Epithelial cell of esophagus (primary cell): ENCODE measurements at regions not wholly inside any gene's neighbourhood (a gene's known extent, or its start where the extent isn't known, plus 50 kb on each side); places are given as distances from the start of the nearest gene placed in this dataset.

Experiments used
- DNase-seq: peaks from one replicate; pipeline ENCODE4 v3.0.0; 2010; ENCODE audit warnings: low read depth
- H3K4me3 ChIP-seq: 2 replicates; pipeline ENCODE4 v1.5.1; 2011; ENCODE audit warnings: mild to moderate bottlenecking, low read length, control low read depth
- CTCF ChIP-seq: IDR thresholded peaks from 2 replicates; pipeline ENCODE4 v1.5.1; 2011; ENCODE audit warnings: low read depth, mild to moderate bottlenecking, low read length, control low read depth, inconsistent platforms; ENCODE audit not compliant: insufficient read depth; ENCODE audit errors: missing control alignments

GRCh38 chr7:48703466-48703865 lies 220.9 kb upstream of the CDC14C start:
- no peak for TF ChIP-seq CTCF
- no peak overlapping the region for H3K4me3 ChIP-seq
- no peak for DNase-seq

- no peak for TF ChIP-seq CTCF
- no peak for DNase-seq
- no peak overlapping the region for H3K4me3 ChIP-seq
Observed at GRCh38 chr7:48708122-48708521, 216.2 kb upstream of the CDC14C start.

DNA sequence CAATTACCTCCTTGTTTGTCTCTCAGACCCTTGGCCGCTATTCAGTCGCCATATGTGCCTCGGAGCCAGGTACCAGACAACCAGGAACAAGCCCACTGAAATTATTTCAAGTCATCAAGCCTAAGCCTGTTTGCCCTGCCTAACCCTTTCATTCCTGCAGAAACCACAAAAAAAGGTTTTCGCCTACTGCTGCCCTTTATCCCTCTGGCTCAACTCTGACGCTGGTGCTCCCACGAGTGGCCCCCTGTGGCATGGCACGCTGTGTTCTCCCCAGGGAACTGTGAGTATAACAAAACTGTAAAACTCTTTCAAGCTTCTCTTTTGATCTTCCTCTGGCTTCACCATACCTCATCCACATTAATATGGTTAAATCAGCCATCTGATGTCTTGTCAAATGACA lies 215.7 kb upstream of the CDC14C start:
- H3K4me3 ChIP-seq = no peak overlapping the region
- no peak for TF ChIP-seq CTCF
- DNase-seq = peak; percentile 25

DNA sequence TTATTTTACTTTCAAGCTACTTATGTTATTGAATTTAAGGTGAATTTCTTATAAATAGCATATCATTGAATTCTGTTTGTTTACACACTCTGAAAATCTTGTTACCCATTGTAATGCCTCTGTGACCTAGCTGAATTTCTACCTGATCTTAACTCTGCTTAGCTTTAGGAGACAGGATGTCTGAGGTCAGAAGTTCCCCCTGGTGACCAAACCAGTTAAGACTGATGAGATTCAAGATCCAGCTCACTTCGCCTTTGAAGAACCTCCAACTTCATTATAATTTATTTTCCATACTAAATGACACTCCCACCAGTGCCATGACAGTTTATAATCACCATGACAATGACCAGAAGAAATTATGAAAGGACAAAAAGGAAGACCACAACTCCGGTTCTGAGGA lies 213.4 kb upstream of the CDC14C start:
- no peak overlapping the region for H3K4me3 ChIP-seq
- no peak for TF ChIP-seq CTCF
- DNase-seq = no peak

DNA sequence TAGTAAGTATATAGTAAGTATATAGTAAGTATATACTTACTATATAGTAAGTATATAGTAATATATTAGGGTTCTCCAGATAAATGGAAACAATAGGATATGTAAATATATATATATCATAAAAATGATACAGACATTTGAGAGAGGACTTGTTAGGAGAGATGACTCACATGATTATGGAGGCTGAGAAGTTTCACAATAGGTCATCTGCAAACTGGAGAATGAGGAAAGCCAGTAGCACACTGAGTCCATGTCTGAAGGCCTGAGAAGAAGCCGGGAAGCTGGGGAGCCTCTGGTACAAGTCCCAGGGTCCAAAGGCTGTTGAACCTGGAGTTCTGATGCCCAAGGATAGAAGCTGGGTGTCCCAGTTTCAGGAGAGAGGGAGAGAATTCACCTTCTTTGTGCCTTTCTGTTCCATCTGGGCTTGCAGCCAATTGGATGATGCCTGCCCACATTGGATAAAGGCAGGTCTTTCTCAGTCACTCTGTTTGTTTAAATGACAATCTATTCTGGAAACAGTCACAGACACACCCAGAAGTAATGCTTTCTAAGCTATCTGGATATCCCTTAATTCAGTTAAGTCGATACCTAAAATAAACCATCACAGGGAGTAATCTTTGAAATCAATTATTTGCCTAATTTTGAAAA lies 205.5 kb upstream of the CDC14C start:
- DNase-seq = peak; percentile 72
- H3K4me3 ChIP-seq = no peak overlapping the region
- TF ChIP-seq CTCF = no peak

GRCh38 chr7:48728799-48729198 lies 195.5 kb upstream of the CDC14C start:
- TF ChIP-seq CTCF = no peak
- no peak overlapping the region for H3K4me3 ChIP-seq
- no peak for DNase-seq

DNA sequence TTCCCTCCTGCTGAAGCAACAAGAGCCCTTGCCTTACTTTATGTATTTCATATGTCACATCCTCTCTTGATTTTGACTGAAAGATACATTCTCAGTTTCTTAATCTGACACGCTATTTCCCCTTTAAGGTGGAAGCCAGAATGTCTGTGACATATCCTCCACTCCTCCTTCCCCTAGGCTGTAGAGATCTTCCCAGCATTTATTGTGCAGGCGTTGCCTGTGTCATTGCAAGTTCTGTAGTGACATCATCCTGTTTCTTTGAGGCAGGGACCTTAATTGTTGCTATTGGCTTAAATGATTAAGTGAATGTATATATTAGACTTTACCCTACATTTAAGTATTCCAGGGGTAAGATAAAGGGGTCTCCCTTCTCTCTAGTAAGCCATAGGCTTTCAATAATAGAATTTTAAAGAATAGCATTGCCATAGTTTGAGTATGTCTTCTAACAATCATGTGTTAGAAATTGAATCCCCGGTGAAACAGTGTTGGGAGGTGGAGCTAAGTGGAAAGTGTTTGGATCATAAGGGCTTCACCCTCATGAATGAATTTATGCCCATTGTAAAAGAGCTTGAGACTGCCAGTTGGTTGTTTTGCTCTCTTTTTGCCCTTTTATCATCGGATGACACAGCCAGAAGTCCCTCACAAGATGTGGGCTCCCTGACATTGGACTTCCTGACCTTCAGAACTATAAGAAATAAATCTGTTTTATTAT lies 189.5 kb upstream of the CDC14C start:
- DNase-seq = no peak
- no peak overlapping the region for H3K4me3 ChIP-seq
- TF ChIP-seq CTCF = no peak
